Nucleus accumbens (tissue), 56 donors: ENCODE measurements at regions not wholly inside any gene's neighbourhood (a gene's known extent, or its start where the extent isn't known, plus 50 kb on each side); places are given as distances from the start of the nearest gene placed in this dataset.
A peak's percentile ranks its signal among the peaks of the same experiment; 100 is the strongest.

Experiments used
- DNase-seq, 56 donors: peaks; one replicate each; lab custom pipeline; 2025; lab: John Stamatoyannopoulos, UW

- DNase-seq = no peak
Observed at GRCh38 chr10:130726996-130727725, 584.4 kb downstream of the TCERG1L start.

DNA sequence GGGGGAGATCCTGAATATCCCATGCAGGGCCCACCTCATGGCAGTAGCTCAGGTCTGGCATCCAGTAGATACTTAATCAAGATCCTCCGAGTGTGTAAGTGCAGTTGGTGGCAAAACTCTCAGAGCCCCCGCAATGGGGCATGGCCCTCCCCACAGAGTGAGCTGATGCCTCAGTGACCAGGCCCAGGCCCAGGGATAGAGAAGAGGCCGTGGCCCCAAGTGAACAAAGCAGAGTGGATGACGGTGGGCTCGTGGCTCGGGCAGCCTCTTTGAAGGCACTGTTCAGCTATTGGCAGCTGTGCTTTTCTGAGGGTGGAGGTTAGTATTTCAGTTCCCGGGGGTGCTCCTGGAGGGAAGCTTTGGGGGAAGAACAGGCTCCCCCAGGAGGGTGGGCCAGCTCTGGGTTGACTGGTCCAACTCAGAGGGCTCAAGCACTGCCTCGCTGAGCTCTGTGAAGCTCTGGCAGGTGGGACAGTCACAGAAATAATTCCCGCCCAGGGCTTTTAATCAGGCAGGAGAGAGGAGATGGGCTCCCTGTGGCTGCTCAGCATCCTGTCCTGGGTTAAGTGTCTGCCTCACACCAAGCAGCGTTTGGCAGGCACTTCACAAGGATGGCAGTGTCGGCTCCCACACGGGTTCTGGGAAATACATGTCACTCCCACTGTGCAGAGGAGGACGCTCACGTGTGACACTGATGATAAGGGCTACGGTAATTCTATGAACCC, 583.6 kb downstream of the TCERG1L start:
- no peak for DNase-seq

DNA sequence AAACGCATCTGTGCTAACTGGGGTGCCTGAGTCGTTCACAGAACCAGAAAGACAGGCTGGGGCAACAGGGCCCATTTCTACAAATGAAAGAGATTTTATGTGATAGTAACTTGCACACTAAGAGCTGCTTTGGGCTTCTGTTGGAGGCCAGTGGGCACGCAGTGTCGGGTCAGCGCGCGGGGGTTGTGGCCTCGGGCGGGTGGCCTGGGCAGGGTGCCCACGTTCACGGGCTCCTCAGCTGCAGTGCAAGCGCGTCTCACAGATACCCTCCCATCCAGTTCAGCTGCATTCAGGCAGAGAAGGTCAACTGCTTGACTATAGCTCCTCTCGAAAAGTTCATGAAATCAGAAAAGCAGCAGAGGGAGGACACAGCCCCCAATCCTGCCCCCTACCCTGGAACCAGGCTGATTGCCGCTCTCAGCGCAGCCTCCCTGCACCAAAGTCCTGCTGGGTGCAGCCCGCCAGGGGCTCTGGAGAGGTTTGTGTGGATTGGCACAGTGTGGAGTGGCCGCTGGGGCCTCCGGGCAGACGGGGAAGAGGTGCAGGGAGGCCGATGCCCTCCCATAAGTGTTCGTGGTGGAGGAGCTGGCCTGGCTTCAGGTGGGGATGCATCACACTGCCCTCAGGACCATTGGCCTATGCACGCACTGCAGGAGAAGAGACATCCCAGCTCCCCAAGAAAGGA, 582.8 kb downstream of the TCERG1L start:
- no peak for DNase-seq

- no peak for DNase-seq
Observed at GRCh38 chr10:130729876-130730275, 581.6 kb downstream of the TCERG1L start.

DNA sequence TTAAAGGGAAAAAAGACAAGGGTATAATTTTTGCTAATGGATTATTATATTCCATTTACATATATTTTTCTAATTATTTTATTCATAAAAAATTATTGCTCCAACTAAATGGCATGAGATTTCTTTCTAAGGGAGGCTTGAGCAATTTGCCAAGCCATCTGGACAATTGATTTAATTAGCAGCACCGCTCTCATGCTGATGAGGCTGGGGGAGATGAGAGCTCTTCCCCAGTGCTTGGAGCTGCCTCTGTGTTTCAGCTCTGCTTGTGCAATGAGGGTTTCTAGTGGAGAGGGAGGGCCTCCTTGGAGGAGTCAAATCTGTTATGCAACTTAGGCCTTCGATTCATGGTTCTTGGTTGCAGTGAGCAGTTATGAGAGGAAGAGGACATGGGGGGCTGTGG, 574.3 kb downstream of the TCERG1L start:
- DNase-seq = no peak

- DNase-seq = no peak
Observed at GRCh38 chr10:130737621-130738020, 573.9 kb downstream of the TCERG1L start.

DNA sequence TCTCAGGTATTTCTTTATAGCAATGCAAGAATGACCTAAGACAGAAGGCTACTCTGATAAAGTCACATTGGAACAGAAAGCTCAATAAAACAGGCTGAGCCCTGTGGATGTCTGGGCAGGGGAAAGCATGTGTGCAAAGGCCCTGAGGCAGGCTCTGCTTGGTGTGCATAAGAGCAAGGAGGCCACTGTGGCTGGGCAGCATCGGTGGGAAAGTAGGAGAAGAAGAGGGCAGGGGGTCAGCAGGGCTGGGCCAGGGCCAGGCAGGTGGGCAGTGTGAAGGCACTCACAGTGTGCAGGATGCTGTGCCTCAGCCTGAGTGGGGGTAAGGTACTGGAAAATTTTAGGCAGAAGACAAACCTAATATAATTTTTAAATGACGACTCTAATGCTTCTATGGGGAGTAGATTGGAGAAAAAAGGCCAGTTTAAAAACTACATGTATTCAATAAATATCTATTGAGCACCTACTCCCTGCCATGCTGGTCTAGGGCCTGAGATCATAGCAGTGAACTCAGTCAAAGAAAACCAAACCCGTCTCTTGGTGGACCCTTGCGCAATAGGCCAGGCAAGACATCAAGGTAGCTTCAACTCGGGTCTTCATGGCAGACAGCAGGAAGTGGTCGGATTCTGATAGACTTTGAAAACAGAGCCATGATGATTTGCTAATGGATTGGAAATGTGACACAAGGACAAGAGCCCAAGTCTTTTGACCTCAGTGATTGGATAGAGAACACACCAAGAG, 572.3 kb downstream of the TCERG1L start:
- no peak for DNase-seq

- DNase-seq = no peak
Observed at GRCh38 chr10:130739757-130740145, 571.8 kb downstream of the TCERG1L start.

DNA sequence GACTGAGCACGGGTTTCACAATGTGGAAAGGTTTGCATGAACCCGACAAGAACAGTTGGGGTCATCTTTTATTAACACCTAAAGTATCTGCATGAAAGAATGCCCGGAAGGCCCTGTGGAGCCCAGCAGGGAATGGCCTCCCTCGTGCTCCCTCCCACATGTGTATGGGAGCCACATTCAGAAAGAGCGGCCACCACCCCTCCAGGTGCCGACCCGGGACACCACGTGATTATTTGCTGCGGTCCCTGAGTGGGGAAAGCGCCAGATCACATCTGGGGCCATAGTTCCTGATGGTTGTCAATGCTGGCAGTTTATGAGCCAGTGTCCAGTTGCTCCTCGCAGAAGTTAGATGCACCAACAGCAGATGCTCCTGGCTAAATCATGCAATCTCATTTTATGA, 571.4 kb downstream of the TCERG1L start:
- no peak for DNase-seq

GRCh38 chr10:130740915-130741750, 570.4 kb downstream of the TCERG1L start:
- DNase-seq = peak in 6 of 56 donors; percentile 6 to 16 (median 12)

GRCh38 chr10:130741901-130742855, 569.3 kb downstream of the TCERG1L start:
- DNase-seq = no peak

- DNase-seq = no peak
Observed at GRCh38 chr10:130742941-130743675, 568.4 kb downstream of the TCERG1L start.

- no peak for DNase-seq
Observed at GRCh38 chr10:130743751-130744271, 567.7 kb downstream of the TCERG1L start.

DNA sequence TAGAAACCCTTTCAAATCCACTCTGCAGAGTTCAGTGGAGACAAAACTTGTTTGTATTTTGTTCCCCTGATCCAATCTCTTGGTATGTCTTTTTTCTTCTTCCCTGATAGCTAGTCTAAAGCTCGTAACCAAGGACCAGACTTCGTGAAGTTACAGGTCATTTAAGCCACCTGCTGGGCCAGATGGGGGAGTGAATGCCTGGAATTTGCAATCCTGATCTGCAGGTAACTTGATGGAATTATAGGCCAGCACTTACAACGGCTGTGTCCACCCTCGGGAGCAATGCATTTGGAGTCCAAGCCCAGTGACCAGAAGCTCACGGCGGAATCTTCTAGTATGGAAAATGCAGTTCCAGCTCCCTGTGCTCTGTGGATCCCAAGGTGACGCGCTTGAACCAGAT, 566.9 kb downstream of the TCERG1L start:
- no peak for DNase-seq

- DNase-seq = no peak
Observed at GRCh38 chr10:130745251-130745650, 566.3 kb downstream of the TCERG1L start.

GRCh38 chr10:130745821-130746220, 565.7 kb downstream of the TCERG1L start:
- DNase-seq = no peak

GRCh38 chr10:130746311-130746710, 565.2 kb downstream of the TCERG1L start:
- no peak for DNase-seq

DNA sequence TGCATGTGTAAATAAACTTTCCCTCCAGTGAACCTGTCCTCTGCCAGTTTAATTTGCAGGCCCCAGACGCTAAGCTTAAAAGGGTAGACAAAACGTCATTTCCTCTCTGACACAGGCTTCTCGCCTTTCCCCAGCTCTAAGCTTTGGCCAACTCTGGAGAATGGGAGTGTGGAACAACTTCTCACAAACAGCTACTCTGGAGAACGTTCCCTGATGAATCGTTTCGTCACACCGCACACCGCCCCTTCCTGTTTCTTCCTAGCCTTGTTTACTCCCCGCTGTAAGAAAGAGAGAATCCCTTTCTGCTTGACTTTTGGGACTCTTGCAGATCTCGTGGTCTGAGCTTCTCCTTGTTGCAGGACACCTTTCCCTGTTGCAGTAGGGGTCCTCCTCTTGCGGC, 564.2 kb downstream of the TCERG1L start:
- DNase-seq = no peak
